Neural cell (in vitro differentiated cells): ENCODE measurements at regions not wholly inside any gene's neighbourhood (a gene's known extent, or its start where the extent isn't known, plus 50 kb on each side); places are given as distances from the start of the nearest gene placed in this dataset.

ENCODE experiments used
- H2AFZ ChIP-seq: fragments of 200-600, 300-800 bp; sonication (generic), shearing (Covaris generic); 2 replicates; pipeline ENCODE4 v1.6.0; 2014; ENCODE audit warnings: low read depth, mild to moderate bottlenecking, antibody characterized with exemption, low read length, moderate library complexity
- H3F3A ChIP-seq: fragments of 200-600 bp; shearing (Covaris generic); 2 replicates; pipeline ENCODE4 v1.6.1; 2016; ENCODE audit warnings: mild to moderate bottlenecking, moderate library complexity, mixed read lengths, antibody characterized with exemption, low read length; ENCODE audit not compliant: insufficient read depth, poor library complexity, severe bottlenecking
- H3K27ac ChIP-seq: fragments of 200-600, 300-800 bp; sonication (generic), shearing (Covaris generic); 2 replicates; pipeline ENCODE4 v1.5.1; 2014; ENCODE audit warnings: mild to moderate bottlenecking, low read length, moderate library complexity
- H3K27me3 ChIP-seq: fragments of 300-800, 200-600 bp; sonication (generic), shearing (Covaris generic); 2 replicates; pipeline ENCODE4 v1.6.0; 2014; ENCODE audit warnings: mild to moderate bottlenecking, low read depth, low read length, moderate library complexity; ENCODE audit not compliant: insufficient read depth
- H3K36me3 ChIP-seq: fragments of 300-800, 200-600 bp; sonication (generic), shearing (Covaris generic); 2 replicates; pipeline ENCODE4 v1.5.1; 2014; ENCODE audit warnings: mild to moderate bottlenecking, antibody characterized with exemption, low read length, moderate library complexity; ENCODE audit not compliant: insufficient read depth
- H3K4me2 ChIP-seq: fragments of 300-800, 200-600 bp; sonication (generic), shearing (Covaris generic); 2 replicates; pipeline ENCODE4 v1.6.0; 2014; ENCODE audit warnings: mild to moderate bottlenecking, low read length
- H3K4me3 ChIP-seq: fragments of 300-800, 200-600 bp; sonication (generic), shearing (Covaris generic); 2 replicates; pipeline ENCODE4 v1.5.1; 2014; ENCODE audit warnings: mild to moderate bottlenecking, low read length, moderate library complexity
- H3K79me2 ChIP-seq: fragments of 200-600 bp; shearing (Covaris generic); replicated peaks from 2 replicates; pipeline ENCODE4 v1.6.0; 2014; ENCODE audit warnings: mild to moderate bottlenecking, low read length, moderate library complexity; ENCODE audit not compliant: insufficient read depth
- H3K9ac ChIP-seq: fragments of 300-800, 200-600 bp; sonication (generic), shearing (Covaris generic); 2 replicates; pipeline ENCODE4 v1.6.1; 2016; ENCODE audit warnings: mild to moderate bottlenecking, low read length, mixed read lengths
- H3K9me2 ChIP-seq: fragments of 200-600 bp; shearing (Covaris generic); 2 replicates; pipeline ENCODE4 v1.6.1; 2016; ENCODE audit warnings: mild to moderate bottlenecking, low read length, mixed read lengths; ENCODE audit not compliant: insufficient read depth
- H3K9me3 ChIP-seq: fragments of 200-600, 300-800 bp; sonication (generic), shearing (Covaris generic); 2 replicates; pipeline ENCODE4 v1.6.1; 2016; ENCODE audit warnings: mild to moderate bottlenecking, mixed run types, low read length, moderate library complexity, mixed read lengths
- H4K20me1 ChIP-seq: fragments of 200-600 bp; shearing (Covaris generic); 2 replicates; pipeline ENCODE4 v1.6.1; 2016; ENCODE audit warnings: mild to moderate bottlenecking, mixed run types; ENCODE audit not compliant: insufficient read depth
- CTCF ChIP-seq: fragments of 450-650 bp; IDR thresholded peaks from 2 replicates; pipeline ENCODE4 v1.5.1; 2014; ENCODE audit warnings: antibody characterized with exemption, mild to moderate bottlenecking, moderate library complexity; ENCODE audit not compliant: poor library complexity, severe bottlenecking
- EP300 ChIP-seq: fragments of 450-650 bp; conservative IDR thresholded peaks from 2 replicates; pipeline ENCODE4 v1.6.1; 2014; ENCODE audit warnings: antibody characterized with exemption, mild to moderate bottlenecking, moderate library complexity; ENCODE audit not compliant: poor library complexity, severe bottlenecking
- EZH2 ChIP-seq: fragments of 200-600, 300-800 bp; shearing (Covaris generic), sonication (generic); IDR thresholded peaks from 2 replicates; pipeline ENCODE4 v1.6.1; 2014; ENCODE audit warnings: antibody characterized with exemption, low read length, borderline replicate concordance, mild to moderate bottlenecking; ENCODE audit not compliant: insufficient read depth, poor library complexity, severe bottlenecking
- MXI1 ChIP-seq: fragments of 450-650 bp; conservative IDR thresholded peaks from 2 replicates; pipeline ENCODE4 v1.6.1; 2014; ENCODE audit warnings: antibody characterized with exemption, mild to moderate bottlenecking; ENCODE audit not compliant: poor library complexity, severe bottlenecking
- POLR2AphosphoS5 ChIP-seq: IDR thresholded peaks from 2 replicates; pipeline ENCODE4 v1.6.1; 2012
- RAD21 ChIP-seq: fragments of 450-650 bp; conservative IDR thresholded peaks from 2 replicates; pipeline ENCODE4 v1.6.1; 2014; ENCODE audit warnings: antibody characterized with exemption, mild to moderate bottlenecking, moderate library complexity
- SMC3 ChIP-seq: fragments of 450-650 bp; conservative IDR thresholded peaks from 2 replicates; pipeline ENCODE4 v1.6.1; 2014; ENCODE audit warnings: antibody characterized with exemption, mild to moderate bottlenecking, moderate library complexity; ENCODE audit not compliant: poor library complexity
- TAF1 ChIP-seq: IDR thresholded peaks from 2 replicates; pipeline ENCODE4 v1.6.1; 2012; ENCODE audit warnings: low read depth
- TF ChIP-seq, protein P1 (sequence below): IDR thresholded peaks from 2 replicates; pipeline ENCODE4 v1.6.1; 2012; ENCODE audit warnings: borderline replicate concordance

GRCh38 chr2:242046206-242046826, 176.8 kb downstream of the RTP5 start:
- Histone ChIP-seq H3K36me3 (no peaks in the 10 kb centered on the region), H3K9me2 (no peaks in the 10 kb centered on the region), H3K79me2 (no peaks in the 10 kb centered on the region), H3K4me2 (no peak overlapping the region), H3K9ac (peak overlapping the region; percentile 7), H3K27ac (no peak overlapping the region), H3K4me3 (peak overlapping the region; percentile 51), H3K27me3 (peaks cover 33% of the 10 kb centered on the region), H3K9me3 (no peaks in the 10 kb centered on the region), H2AFZ (no peak overlapping the region), H3F3A (no peaks in the 10 kb centered on the region), H4K20me1 (no peaks in the 10 kb centered on the region)
- TF ChIP-seq POLR2AphosphoS5 (no peak), TAF1 (no peak), RAD21 (no peak), MXI1 (no peak), EZH2 (no peak), CTCF (no peak), EP300 (no peak), SMC3 (no peak)
- TF ChIP-seq, protein P1, sequence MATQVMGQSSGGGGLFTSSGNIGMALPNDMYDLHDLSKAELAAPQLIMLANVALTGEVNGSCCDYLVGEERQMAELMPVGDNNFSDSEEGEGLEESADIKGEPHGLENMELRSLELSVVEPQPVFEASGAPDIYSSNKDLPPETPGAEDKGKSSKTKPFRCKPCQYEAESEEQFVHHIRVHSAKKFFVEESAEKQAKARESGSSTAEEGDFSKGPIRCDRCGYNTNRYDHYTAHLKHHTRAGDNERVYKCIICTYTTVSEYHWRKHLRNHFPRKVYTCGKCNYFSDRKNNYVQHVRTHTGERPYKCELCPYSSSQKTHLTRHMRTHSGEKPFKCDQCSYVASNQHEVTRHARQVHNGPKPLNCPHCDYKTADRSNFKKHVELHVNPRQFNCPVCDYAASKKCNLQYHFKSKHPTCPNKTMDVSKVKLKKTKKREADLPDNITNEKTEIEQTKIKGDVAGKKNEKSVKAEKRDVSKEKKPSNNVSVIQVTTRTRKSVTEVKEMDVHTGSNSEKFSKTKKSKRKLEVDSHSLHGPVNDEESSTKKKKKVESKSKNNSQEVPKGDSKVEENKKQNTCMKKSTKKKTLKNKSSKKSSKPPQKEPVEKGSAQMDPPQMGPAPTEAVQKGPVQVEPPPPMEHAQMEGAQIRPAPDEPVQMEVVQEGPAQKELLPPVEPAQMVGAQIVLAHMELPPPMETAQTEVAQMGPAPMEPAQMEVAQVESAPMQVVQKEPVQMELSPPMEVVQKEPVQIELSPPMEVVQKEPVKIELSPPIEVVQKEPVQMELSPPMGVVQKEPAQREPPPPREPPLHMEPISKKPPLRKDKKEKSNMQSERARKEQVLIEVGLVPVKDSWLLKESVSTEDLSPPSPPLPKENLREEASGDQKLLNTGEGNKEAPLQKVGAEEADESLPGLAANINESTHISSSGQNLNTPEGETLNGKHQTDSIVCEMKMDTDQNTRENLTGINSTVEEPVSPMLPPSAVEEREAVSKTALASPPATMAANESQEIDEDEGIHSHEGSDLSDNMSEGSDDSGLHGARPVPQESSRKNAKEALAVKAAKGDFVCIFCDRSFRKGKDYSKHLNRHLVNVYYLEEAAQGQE = no peak

DNA sequence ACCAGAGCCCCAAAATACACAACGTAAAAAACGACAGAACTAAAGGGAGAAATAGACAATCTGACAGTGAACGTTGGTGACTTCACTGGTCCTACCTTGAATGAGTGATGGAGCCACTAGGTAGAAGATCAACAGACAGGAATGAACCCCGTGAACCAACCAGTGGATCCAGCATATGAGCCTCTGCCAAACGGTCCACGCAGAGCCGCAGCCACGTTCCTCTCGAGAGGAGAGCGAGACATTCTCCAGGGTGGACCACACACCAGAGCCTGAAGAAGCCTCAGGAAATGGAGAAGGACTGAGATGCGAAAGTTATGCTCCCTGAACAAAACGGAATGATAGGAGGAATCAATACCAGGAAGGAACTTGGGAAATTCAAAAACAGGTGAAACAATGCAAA, 178.4 kb downstream of the RTP5 start:
- H3K27me3 ChIP-seq = peaks cover 33% of the 10 kb centered on the region
- H3K9ac ChIP-seq = no peak overlapping the region
- H3K27ac ChIP-seq = no peak overlapping the region

More for the DNA sequence above, 178.4 kb downstream of the RTP5 start:
- Histone ChIP-seq H3K79me2 (no peaks in the 10 kb centered on the region), H3K9me2 (no peaks in the 10 kb centered on the region), H3F3A (no peaks in the 10 kb centered on the region), H3K4me2 (no peak overlapping the region), H2AFZ (no peak overlapping the region), H3K4me3 (no peak overlapping the region), H4K20me1 (no peaks in the 10 kb centered on the region), H3K36me3 (no peaks in the 10 kb centered on the region), H3K9me3 (no peaks in the 10 kb centered on the region)
- TF ChIP-seq CTCF (no peak), SMC3 (no peak), TAF1 (no peak), RAD21 (no peak), EP300 (no peak), EZH2 (no peak), MXI1 (no peak), POLR2AphosphoS5 (no peak)
- TF ChIP-seq, protein P1 = no peak
